ENCODE measurements at regions not wholly inside any gene's neighbourhood (a gene's known extent, or its start where the extent isn't known, plus 50 kb on each side); places are given as distances from the start of the nearest gene placed in this dataset.

GRCh38 chr4:114034189-114034588 lies 54.7 kb upstream of the ARSJ start:
- DNase-seq (no peak), ATAC-seq (peak; percentile 47)
- intact Hi-C loops (cut with DNase I) = no loop called here
- H3K4me1 ChIP-seq = peaks cover 5% of the 10 kb centered on the region
- H3K27ac ChIP-seq = peak overlapping the region in 1 of 4 donors; percentile 8
- no peaks in the 10 kb centered on the region for H3K9me3 ChIP-seq
- H3K27me3 ChIP-seq = no peaks in the 10 kb centered on the region
- no peak for TF ChIP-seq POLR2A (IDR thresholded peaks at IDR 0.05)
- no peak for TF ChIP-seq CTCF (IDR thresholded peaks at IDR 0.05)
- H3K36me3 ChIP-seq (replicated peaks in 1 of 2; ENCODE audit: insufficient read depth in 1 of 2, low read depth in 2 of 2) = no peaks in the 10 kb centered on the region
- H3K4me3 ChIP-seq = no peak overlapping the region

DNA sequence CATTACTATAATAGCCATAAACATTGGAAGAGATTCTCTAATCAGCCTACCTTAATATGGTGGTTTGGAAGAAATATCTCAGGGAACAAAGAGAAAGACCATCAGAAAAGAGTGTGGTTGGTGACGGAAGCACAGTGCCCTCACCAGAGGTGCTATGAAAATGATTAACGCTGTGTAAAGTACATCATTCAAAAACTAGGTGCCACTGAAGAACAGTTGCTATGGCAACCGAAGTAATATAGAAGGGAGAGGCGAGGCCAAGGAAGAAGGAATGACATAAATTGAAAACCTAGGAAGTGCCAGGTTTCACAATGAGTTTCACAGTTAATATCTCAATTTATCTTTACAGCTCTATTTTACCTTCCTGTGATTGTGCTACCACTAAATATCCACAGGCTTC lies 57.0 kb upstream of the ARSJ start:
- WGBS, 2 donors = 84 to 93% methylated on average over 4 of the region's 4 CpGs
- no peak overlapping the region for H3K4me3 ChIP-seq
- H3K9me3 ChIP-seq = no peaks in the 10 kb centered on the region
- H3K36me3 ChIP-seq (replicated peaks in 1 of 2; ENCODE audit: insufficient read depth in 1 of 2, low read depth in 2 of 2) = no peaks in the 10 kb centered on the region
- intact Hi-C loops (cut with DNase I) = no loop called here
- no peak for DNase-seq
- H3K27me3 ChIP-seq = no peaks in the 10 kb centered on the region
- peaks cover 5% of the 10 kb centered on the region for H3K4me1 ChIP-seq
- TF ChIP-seq CTCF (IDR thresholded peaks at IDR 0.05) (no peak), POLR2A (IDR thresholded peaks at IDR 0.05) (no peak)
- no peak overlapping the region for H3K27ac ChIP-seq
- ATAC-seq = no peak

- no peak overlapping the region for H3K4me3 ChIP-seq
- TF ChIP-seq POLR2A (IDR thresholded peaks at IDR 0.05) (no peak), CTCF (IDR thresholded peaks at IDR 0.05) (no peak)
- intact Hi-C loops (cut with DNase I) = no loop called here
- no peaks in the 10 kb centered on the region for H3K9me3 ChIP-seq
- ATAC-seq (no peak), DNase-seq (no peak)
- H3K27me3 ChIP-seq = no peaks in the 10 kb centered on the region
- no peaks in the 10 kb centered on the region for H3K36me3 ChIP-seq (replicated peaks in 1 of 2; ENCODE audit: insufficient read depth in 1 of 2, low read depth in 2 of 2)
- WGBS, 2 donors = 87 to 88% methylated on average over 5 of the region's 5 CpGs
- peaks cover 5% of the 10 kb centered on the region for H3K4me1 ChIP-seq
- H3K27ac ChIP-seq = no peak overlapping the region
Observed at GRCh38 chr4:114036864-114037263, 57.4 kb upstream of the ARSJ start.

DNA sequence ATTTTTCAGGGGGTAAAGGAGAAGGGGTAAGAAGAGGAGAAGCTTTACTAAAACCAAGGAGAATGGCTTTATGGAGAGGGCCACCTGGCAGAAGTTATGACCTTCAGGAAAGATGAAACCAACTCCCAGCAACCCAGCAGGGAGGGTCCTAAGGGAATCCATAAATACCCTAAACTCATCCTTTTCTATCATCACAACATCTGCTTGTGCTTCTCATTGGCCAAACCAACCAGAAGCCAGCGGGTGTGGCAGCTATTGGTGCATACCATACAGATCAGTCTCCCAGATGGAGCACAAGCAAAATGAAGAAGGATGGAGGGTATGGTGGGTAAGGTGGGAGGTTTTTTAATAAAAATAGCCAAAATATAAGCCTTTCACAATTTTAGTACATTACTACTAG lies 58.5 kb upstream of the ARSJ start:
- H3K4me1 ChIP-seq = peaks cover 5% of the 10 kb centered on the region
- intact Hi-C loops (cut with DNase I) = no loop called here
- DNase-seq = no peak
- no peak overlapping the region for H3K4me3 ChIP-seq
- H3K9me3 ChIP-seq = no peaks in the 10 kb centered on the region
- TF ChIP-seq CTCF (IDR thresholded peaks at IDR 0.05) (no peak), POLR2A (IDR thresholded peaks at IDR 0.05) (no peak)
- ATAC-seq = no peak
- H3K36me3 ChIP-seq (replicated peaks in 1 of 2; ENCODE audit: insufficient read depth in 1 of 2, low read depth in 2 of 2) = no peaks in the 10 kb centered on the region
- no peaks in the 10 kb centered on the region for H3K27me3 ChIP-seq
- H3K27ac ChIP-seq = no peak overlapping the region
- WGBS, 2 donors = 96 to 100% methylated on average over 1 of the region's 1 CpG

- Histone ChIP-seq H3K4me3 (no peak overlapping the region), H3K27me3 (no peaks in the 10 kb centered on the region), H3K36me3 (replicated peaks in 1 of 2; ENCODE audit: insufficient read depth in 1 of 2, low read depth in 2 of 2) (no peaks in the 10 kb centered on the region), H3K27ac (no peak overlapping the region), H3K9me3 (no peaks in the 10 kb centered on the region), H3K4me1 (peaks cover under 1% of the 10 kb centered on the region)
- 25 to 41% methylated on average over 2 of the region's 2 CpGs for WGBS, 2 donors
- DNase-seq (no peak), ATAC-seq (no peak)
- TF ChIP-seq POLR2A (IDR thresholded peaks at IDR 0.05) (no peak), CTCF (IDR thresholded peaks at IDR 0.05) (no peak)
- intact Hi-C loops (cut with DNase I) = no loop called here
Observed at GRCh38 chr4:114038762-114039387, 59.4 kb upstream of the ARSJ start.

All from body of pancreas (tissue), 4 donors.